Astrocyte of the cerebellum (primary cell): ENCODE measurements at regions not wholly inside any gene's neighbourhood (a gene's known extent, or its start where the extent isn't known, plus 50 kb on each side); places are given as distances from the start of the nearest gene placed in this dataset.

Source experiments
- DNase-seq: peaks from one replicate; pipeline ENCODE4 v3.0.0-alpha.2; 2011; ENCODE audit warnings: low read depth
- H3K4me3 ChIP-seq: 2 replicates; pipeline ENCODE4 v1.5.1; 2011; ENCODE audit warnings: mild to moderate bottlenecking, low read depth, low read length, moderate library complexity
- CTCF ChIP-seq: IDR thresholded peaks from 2 replicates; pipeline ENCODE4 v1.5.1; 2012; ENCODE audit warnings: low read length, low read depth, moderate library complexity, mild to moderate bottlenecking; ENCODE audit errors: missing control alignments
- in situ Hi-C: cut with HindIII; loops from 2 replicates; pipeline ENCODE4 v1.10.0; 2017; ENCODE audit warnings: low sequenced_read_pairs

- H3K4me3 ChIP-seq: no peak overlapping the region
- TF ChIP-seq CTCF: no peak
- in situ Hi-C loops: no loop called here
- DNase-seq: no peak
Measured at GRCh38 chr11:28582506-28582905, 474.3 kb downstream of the METTL15 start.

- in situ Hi-C loops: no loop called here
- H3K4me3 ChIP-seq: no peak overlapping the region
- TF ChIP-seq CTCF: no peak
- peak; percentile 84 for DNase-seq
Measured at GRCh38 chr11:28581286-28582242, 473.4 kb downstream of the METTL15 start.

- in situ Hi-C loops: no loop called here
- DNase-seq: no peak
- TF ChIP-seq CTCF: no peak
- no peak overlapping the region for H3K4me3 ChIP-seq
Measured at GRCh38 chr11:28571371-28571770, 463.2 kb downstream of the METTL15 start.

- H3K4me3 ChIP-seq: no peak overlapping the region
- DNase-seq: no peak
- in situ Hi-C loops: no loop called here
- TF ChIP-seq CTCF: no peak
Measured at GRCh38 chr11:28569106-28569505, 460.9 kb downstream of the METTL15 start.

- peak; percentile 86 for DNase-seq
- in situ Hi-C loops: no loop called here
- H3K4me3 ChIP-seq: peak overlapping the region; percentile 14
- no peak for TF ChIP-seq CTCF
Measured at GRCh38 chr11:28566339-28567089, 458.3 kb downstream of the METTL15 start.

- TF ChIP-seq CTCF: no peak
- DNase-seq: peak; percentile 28
- no peak overlapping the region for H3K4me3 ChIP-seq
- in situ Hi-C loops: no loop called here
Measured at GRCh38 chr11:28559492-28559891, 451.3 kb downstream of the METTL15 start.
